ENCODE measurements at regions not wholly inside any gene's neighbourhood (a gene's known extent, or its start where the extent isn't known, plus 50 kb on each side); places are given as distances from the start of the nearest gene placed in this dataset.

- TF ChIP-seq ZBTB33 (IDR thresholded peaks at IDR 0.05; ENCODE audit: borderline replicate concordance, low read depth) (no peak), TAF1 (IDR thresholded peaks at IDR 0.05; ENCODE audit: borderline replicate concordance, low read depth, low read length) (no peak), SIN3A (IDR thresholded peaks at IDR 0.05; ENCODE audit: borderline replicate concordance, low read depth, low read length) (no peak), PBX3 (IDR thresholded peaks at IDR 0.05) (peak; percentile 40; the same call in 1 of the 2 replicates), SMC3 (IDR thresholded peaks at IDR 0.05; ENCODE audit: low read depth, low read length) (peak; percentile 13; the same call in 1 of the 2 replicates)
These were observed 376.9 kb upstream of the RASGRP1 start (continued) for GRCh38 chr15:38941399-38941953.

- H3K36me3 ChIP-seq (replicated peaks in 1 of 2; ENCODE audit: control insufficient read depth in 1 of 2, insufficient read depth in 2 of 2, low read length in 1 of 2) = no peaks in the 10 kb centered on the region
These were observed 379.9 kb upstream of the RASGRP1 start for GRCh38 chr15:38944536-38944935.

GRCh38 chr15:38945551-38946298, 381.1 kb upstream of the RASGRP1 start:
- Histone ChIP-seq H3K4me3 (ENCODE audit: low read depth in 2 of 2, low read length in 1 of 2) (no peak overlapping the region), H3K27me3 (ENCODE audit: insufficient read depth) (no peaks in the 10 kb centered on the region), H3K9me3 (no peaks in the 10 kb centered on the region), H3K9ac (no peak overlapping the region), H3K4me2 (no peak overlapping the region), H3K79me2 (ENCODE audit: insufficient read depth) (no peaks in the 10 kb centered on the region), H2AFZ (ENCODE audit: low read depth) (no peak overlapping the region), H4K20me1 (ENCODE audit: insufficient read depth) (no peaks in the 10 kb centered on the region), H3K36me3 (replicated peaks in 1 of 2; ENCODE audit: control insufficient read depth in 1 of 2, insufficient read depth in 2 of 2, low read length in 1 of 2) (no peaks in the 10 kb centered on the region), H3K27ac (ENCODE audit: low read depth in 2 of 2, low read length in 1 of 2) (no peak overlapping the region), H3F3A (replicated peaks; ENCODE audit: insufficient read depth) (no peaks in the 10 kb centered on the region), H3K9me2 (no peaks in the 10 kb centered on the region), H3K4me1 (ENCODE audit: control insufficient read depth in 1 of 2, insufficient read depth in 2 of 2, low read depth in 1 of 2, low read length in 1 of 2) (peaks cover 8 to 20% of the 10 kb centered on the region in 2 experiments; a peak in 3 of 4 replicates)
- no peak for DNase-seq
- POLR2A ChIA-PET = no interaction called here
- CTCF ChIA-PET = no interaction called here
- TF ChIP-seq REST (IDR thresholded peaks at IDR 0.05; ENCODE audit: low read depth, low read length) (no peak), MXI1 (IDR thresholded peaks at IDR 0.05; ENCODE audit: low read depth, low read length) (no peak)
- WGBS (ENCODE audit: low lambda C conversion rate) = 89% methylated on average over 5 of the region's 5 CpGs

More at GRCh38 chr15:38944536-38944935, 379.9 kb upstream of the RASGRP1 start:
- TF ChIP-seq FOXJ3 (CRISPR knock-in tag; IDR thresholded peaks at IDR 0.05) (no peak), RXRA (IDR thresholded peaks at IDR 0.05; ENCODE audit: borderline replicate concordance, low read depth) (no peak), EZH2phosphoT487 (IDR thresholded peaks at IDR 0.05; ENCODE audit: borderline replicate concordance, low read depth) (no peak), ELF1 (IDR thresholded peaks at IDR 0.05) (no peak), RAD21 (IDR thresholded peaks at IDR 0.05; ENCODE audit: low read length) (no peak), SMC3 (IDR thresholded peaks at IDR 0.05; ENCODE audit: low read depth, low read length) (no peak), MAX (IDR thresholded peaks at IDR 0.05; ENCODE audit: low read depth) (no peak), SIN3A (IDR thresholded peaks at IDR 0.05; ENCODE audit: borderline replicate concordance, low read depth, low read length) (no peak), RFX5 (IDR thresholded peaks at IDR 0.05; ENCODE audit: low read length) (no peak)
- Histone ChIP-seq H3K27ac (ENCODE audit: low read depth in 2 of 2, low read length in 1 of 2) (no peak overlapping the region), H3F3A (replicated peaks; ENCODE audit: insufficient read depth) (no peaks in the 10 kb centered on the region), H3K27me3 (ENCODE audit: insufficient read depth) (no peaks in the 10 kb centered on the region), H2AFZ (ENCODE audit: low read depth) (no peak overlapping the region), H3K9me3 (no peaks in the 10 kb centered on the region), H3K9ac (no peak overlapping the region), H3K4me2 (no peak overlapping the region), H3K4me1 (ENCODE audit: control insufficient read depth in 1 of 2, insufficient read depth in 2 of 2, low read depth in 1 of 2, low read length in 1 of 2) (peaks cover 8 to 20% of the 10 kb centered on the region in 2 experiments; a peak in 3 of 4 replicates), H3K4me3 (ENCODE audit: low read depth in 2 of 2, low read length in 1 of 2) (no peak overlapping the region), H4K20me1 (ENCODE audit: insufficient read depth) (no peaks in the 10 kb centered on the region), H3K79me2 (ENCODE audit: insufficient read depth) (no peaks in the 10 kb centered on the region), H3K9me2 (no peaks in the 10 kb centered on the region)
- CTCF ChIA-PET = no interaction called here
- DNase-seq = no peak
- POLR2A ChIA-PET = no interaction called here

Measured in SK-N-SH (cell line).